GM23338 (cell line): ENCODE measurements at regions not wholly inside any gene's neighbourhood (a gene's known extent, or its start where the extent isn't known, plus 50 kb on each side); places are given as distances from the start of the nearest gene placed in this dataset.

Experiments used
- EZH2 ChIP-seq: fragments of 200-600 bp; sonication (generic); IDR thresholded peaks from one replicate; pipeline ENCODE4 v1.8.0; 2017; ENCODE audit warnings: antibody characterized with exemption, mild to moderate bottlenecking, low read depth; ENCODE audit not compliant: unreplicated experiment
- EZH2phosphoT487 ChIP-seq: fragments of 200-600 bp; sonication (generic); IDR thresholded peaks from one replicate; pipeline ENCODE4 v1.8.1; 2018; ENCODE audit warnings: antibody characterized with exemption; ENCODE audit not compliant: unreplicated experiment
- POLR2AphosphoS5 ChIP-seq: IDR thresholded peaks from 2 replicates; pipeline ENCODE4 v1.6.1; 2016; ENCODE audit warnings: antibody characterized with exemption, low read depth
- REST ChIP-seq: IDR thresholded peaks from one replicate; pipeline ENCODE4 v1.6.1; 2018; ENCODE audit warnings: antibody characterized with exemption; ENCODE audit not compliant: unreplicated experiment

GRCh38 chr14:98847521-98848468 is 424.2 kb downstream of the BCL11B start:
- TF ChIP-seq EZH2 = no peak
- TF ChIP-seq REST = no peak
- no peak for TF ChIP-seq EZH2phosphoT487
- TF ChIP-seq POLR2AphosphoS5 = no peak
